Smooth muscle cell (in vitro differentiated cells): ENCODE measurements at regions not wholly inside any gene's neighbourhood (a gene's known extent, or its start where the extent isn't known, plus 50 kb on each side); places are given as distances from the start of the nearest gene placed in this dataset.

Source experiments
- DNase-seq: peaks from one replicate; lab custom pipeline; 2025; ENCODE audit not compliant: unreplicated experiment; lab: John Stamatoyannopoulos, UW
- H2AFZ ChIP-seq: fragments of 200-600 bp; sonication (generic); 2 replicates; pipeline ENCODE4 v1.6.0; 2016; ENCODE audit warnings: antibody characterized with exemption, low read depth, mild to moderate bottlenecking
- H3F3A ChIP-seq: fragments of 200-600 bp; sonication (generic); 2 replicates; pipeline ENCODE4 v1.6.0; 2017; ENCODE audit warnings: antibody characterized with exemption, low read depth
- H3K27ac ChIP-seq: fragments of 200-600 bp; sonication (generic); 2 replicates; pipeline ENCODE4 v1.5.1; 2016; ENCODE audit warnings: low read depth, mild to moderate bottlenecking
- H3K27me3 ChIP-seq: fragments of 200-600 bp; sonication (generic); 2 replicates; pipeline ENCODE4 v1.6.1; 2016; ENCODE audit warnings: low read depth, mild to moderate bottlenecking
- H3K36me3 ChIP-seq: fragments of 200-600 bp; sonication (generic); 2 replicates; pipeline ENCODE4 v1.5.1; 2016; ENCODE audit warnings: low read depth
- H3K4me1 ChIP-seq: fragments of 200-600 bp; sonication (generic); 2 replicates; pipeline ENCODE4 v1.5.1; 2016; ENCODE audit warnings: low read depth
- H3K4me2 ChIP-seq: fragments of 200-600 bp; sonication (generic); 2 replicates; pipeline ENCODE4 v1.6.0; 2016; ENCODE audit warnings: mild to moderate bottlenecking
- H3K4me3 ChIP-seq: fragments of 200-600 bp; sonication (generic); 2 replicates; pipeline ENCODE4 v1.5.1; 2016; ENCODE audit warnings: mild to moderate bottlenecking
- H3K79me2 ChIP-seq: fragments of 200-600 bp; sonication (generic); 2 replicates; pipeline ENCODE4 v1.6.0; 2016; ENCODE audit warnings: low read depth, mild to moderate bottlenecking
- H3K9ac ChIP-seq: fragments of 200-600 bp; sonication (generic); 2 replicates; pipeline ENCODE4 v1.6.0; 2016; ENCODE audit warnings: low read depth
- H3K9me3 ChIP-seq: fragments of 200-600 bp; sonication (generic); replicated peaks from 2 replicates; pipeline ENCODE4 v1.5.1; 2016; ENCODE audit warnings: low read depth
- H4K20me1 ChIP-seq: fragments of 200-600 bp; sonication (generic); 2 replicates; pipeline ENCODE4 v1.6.0; 2016; ENCODE audit warnings: low read depth
- WGBS: methylation state at CpG from one replicate; pipeline ENCODE4 v1.1.7; 2016; ENCODE audit warnings: low lambda C conversion rate; 5-methylcytosine and 5-hydroxymethylcytosine counted together
- TF ChIP-seq, protein P1 (sequence below): fragments of 200-600 bp; sonication (generic); IDR thresholded peaks from 2 replicates; pipeline ENCODE4 v1.5.1; 2017; ENCODE audit warnings: borderline replicate concordance, mild to moderate bottlenecking, antibody characterized with exemption; ENCODE audit not compliant: insufficient read depth, poor library complexity, severe bottlenecking

GRCh38 chr2:100198461-100199230 is 56.3 kb upstream of the AFF3 start:
- Histone ChIP-seq H3F3A (no peaks in the 10 kb centered on the region), H3K9ac (no peak overlapping the region), H3K4me1 (peaks cover 11% of the 10 kb centered on the region), H3K27me3 (peaks cover 3% of the 10 kb centered on the region), H3K79me2 (no peaks in the 10 kb centered on the region), H3K4me2 (no peak overlapping the region), H3K4me3 (no peak overlapping the region), H3K27ac (no peak overlapping the region), H3K9me3 (no peaks in the 10 kb centered on the region), H2AFZ (no peak overlapping the region), H3K36me3 (no peaks in the 10 kb centered on the region), H4K20me1 (no peaks in the 10 kb centered on the region)
- 91% methylated on average over 13 of the region's 13 CpGs for WGBS
- TF ChIP-seq, protein P1, sequence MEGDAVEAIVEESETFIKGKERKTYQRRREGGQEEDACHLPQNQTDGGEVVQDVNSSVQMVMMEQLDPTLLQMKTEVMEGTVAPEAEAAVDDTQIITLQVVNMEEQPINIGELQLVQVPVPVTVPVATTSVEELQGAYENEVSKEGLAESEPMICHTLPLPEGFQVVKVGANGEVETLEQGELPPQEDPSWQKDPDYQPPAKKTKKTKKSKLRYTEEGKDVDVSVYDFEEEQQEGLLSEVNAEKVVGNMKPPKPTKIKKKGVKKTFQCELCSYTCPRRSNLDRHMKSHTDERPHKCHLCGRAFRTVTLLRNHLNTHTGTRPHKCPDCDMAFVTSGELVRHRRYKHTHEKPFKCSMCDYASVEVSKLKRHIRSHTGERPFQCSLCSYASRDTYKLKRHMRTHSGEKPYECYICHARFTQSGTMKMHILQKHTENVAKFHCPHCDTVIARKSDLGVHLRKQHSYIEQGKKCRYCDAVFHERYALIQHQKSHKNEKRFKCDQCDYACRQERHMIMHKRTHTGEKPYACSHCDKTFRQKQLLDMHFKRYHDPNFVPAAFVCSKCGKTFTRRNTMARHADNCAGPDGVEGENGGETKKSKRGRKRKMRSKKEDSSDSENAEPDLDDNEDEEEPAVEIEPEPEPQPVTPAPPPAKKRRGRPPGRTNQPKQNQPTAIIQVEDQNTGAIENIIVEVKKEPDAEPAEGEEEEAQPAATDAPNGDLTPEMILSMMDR, result no peak
- no peak for DNase-seq

DNA sequence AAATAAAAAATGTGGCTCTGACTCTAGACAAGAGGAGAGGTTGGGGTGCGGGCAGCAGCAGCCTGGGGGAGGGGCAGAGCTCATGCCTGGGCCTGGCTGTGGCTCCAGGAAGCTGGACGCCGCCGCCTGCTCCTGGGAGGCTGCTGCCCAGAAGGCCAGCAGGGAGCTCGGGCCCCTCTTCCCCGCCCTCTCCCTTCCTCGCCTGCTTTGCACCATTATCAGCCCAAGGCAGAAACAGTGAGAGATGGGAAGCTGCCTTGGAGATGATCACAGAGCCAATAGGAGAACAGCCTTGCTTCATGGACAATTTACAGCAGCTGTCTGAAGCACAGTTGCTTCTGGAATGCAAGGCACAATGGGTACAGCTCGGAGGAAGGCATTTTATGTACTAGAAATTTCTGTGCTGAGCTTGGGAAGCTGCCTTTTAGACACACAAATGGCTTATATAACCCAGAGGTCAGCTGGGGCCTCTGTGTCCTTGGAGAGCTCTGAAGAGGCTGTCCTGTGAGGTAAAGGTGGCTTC is 55.3 kb upstream of the AFF3 start:
- H3F3A ChIP-seq, result no peaks in the 10 kb centered on the region
- no peaks in the 10 kb centered on the region for H3K27me3 ChIP-seq
- no peaks in the 10 kb centered on the region for H3K36me3 ChIP-seq
- peak overlapping the region; percentile 63 for H3K4me2 ChIP-seq
- TF ChIP-seq, protein P1, result no peak
- no peaks in the 10 kb centered on the region for H4K20me1 ChIP-seq
- H2AFZ ChIP-seq, result peak overlapping the region; percentile 66
- H3K4me1 ChIP-seq, result peaks cover 11% of the 10 kb centered on the region
- no peaks in the 10 kb centered on the region for H3K79me2 ChIP-seq
- no peaks in the 10 kb centered on the region for H3K9me3 ChIP-seq
- no peak overlapping the region for H3K9ac ChIP-seq
- peak; percentile 5 for DNase-seq
- H3K27ac ChIP-seq, result no peak overlapping the region
- WGBS, result 24% methylated on average over 8 of the region's 8 CpGs
- H3K4me3 ChIP-seq, result no peak overlapping the region

- H4K20me1 ChIP-seq, result no peaks in the 10 kb centered on the region
- H3K79me2 ChIP-seq, result no peaks in the 10 kb centered on the region
- DNase-seq, result no peak
- H3K4me1 ChIP-seq, result peaks cover 11% of the 10 kb centered on the region
- WGBS, result 83% methylated on average over 18 of the region's 18 CpGs
- TF ChIP-seq, protein P1, result no peak
- no peaks in the 10 kb centered on the region for H3F3A ChIP-seq
- H2AFZ ChIP-seq, result peak overlapping the region; percentile 66
- no peaks in the 10 kb centered on the region for H3K36me3 ChIP-seq
- H3K27me3 ChIP-seq, result no peaks in the 10 kb centered on the region
- no peak overlapping the region for H3K9ac ChIP-seq
- no peak overlapping the region for H3K27ac ChIP-seq
- no peaks in the 10 kb centered on the region for H3K9me3 ChIP-seq
- H3K4me3 ChIP-seq, result no peak overlapping the region
- H3K4me2 ChIP-seq, result peak overlapping the region; percentile 63
These were observed 54.5 kb upstream of the AFF3 start for GRCh38 chr2:100196786-100197494.
